Activated T-cell treated with anti-CD3 and anti-CD28 coated beads for 1 hour (primary cell): ENCODE measurements at regions not wholly inside any gene's neighbourhood (a gene's known extent, or its start where the extent isn't known, plus 50 kb on each side); places are given as distances from the start of the nearest gene placed in this dataset.

ENCODE experiments used
- DNase-seq: peaks from one replicate; pipeline ENCODE4 v3.0.0-alpha.2; 2020; ENCODE audit warnings: low read depth

DNA sequence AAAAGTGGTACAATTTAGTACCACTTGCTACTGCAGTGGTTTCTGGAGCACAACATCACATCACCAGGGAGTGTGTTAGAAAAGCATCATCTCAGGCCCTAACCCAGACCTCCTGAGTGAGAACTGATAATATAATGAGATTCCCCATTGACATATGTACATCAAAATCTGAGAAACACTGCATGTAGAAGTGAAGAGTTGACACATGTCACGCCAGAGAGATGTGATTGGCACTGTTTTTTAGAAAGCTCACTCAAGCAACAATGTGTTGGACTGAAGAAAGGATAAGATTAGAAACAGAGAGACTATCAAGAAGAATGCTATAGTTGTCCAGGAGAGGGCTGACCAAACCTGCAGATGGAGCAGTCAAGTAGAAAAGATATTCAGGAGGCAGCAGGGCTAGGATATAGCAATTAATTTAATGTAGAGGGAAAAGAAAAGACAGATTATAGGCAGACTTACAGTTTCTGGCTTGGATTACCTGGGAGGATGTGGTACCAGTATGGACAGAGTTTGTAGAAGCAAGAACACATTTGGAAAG, 324.4 kb upstream of the ADAMTSL1 start:
- DNase-seq, result no peak

DNA sequence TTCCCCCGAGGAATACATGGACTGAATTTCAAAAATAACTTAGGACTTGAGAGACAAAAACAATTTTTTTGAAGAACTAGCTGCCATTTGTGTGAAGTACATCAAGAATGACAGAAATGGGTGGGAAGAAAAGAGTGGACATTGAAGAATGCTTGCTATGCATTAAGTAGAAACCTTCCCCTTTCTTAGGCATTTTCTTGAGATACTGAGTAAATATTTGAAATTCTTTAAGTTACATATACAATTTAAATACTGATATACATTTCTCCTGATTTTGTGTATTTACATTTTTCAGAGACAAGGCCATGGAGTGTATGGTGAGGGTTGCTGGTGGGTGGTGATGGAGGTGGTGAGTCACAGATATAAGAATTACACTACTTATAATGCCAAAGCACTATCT, 319.3 kb upstream of the ADAMTSL1 start:
- no peak for DNase-seq

DNA sequence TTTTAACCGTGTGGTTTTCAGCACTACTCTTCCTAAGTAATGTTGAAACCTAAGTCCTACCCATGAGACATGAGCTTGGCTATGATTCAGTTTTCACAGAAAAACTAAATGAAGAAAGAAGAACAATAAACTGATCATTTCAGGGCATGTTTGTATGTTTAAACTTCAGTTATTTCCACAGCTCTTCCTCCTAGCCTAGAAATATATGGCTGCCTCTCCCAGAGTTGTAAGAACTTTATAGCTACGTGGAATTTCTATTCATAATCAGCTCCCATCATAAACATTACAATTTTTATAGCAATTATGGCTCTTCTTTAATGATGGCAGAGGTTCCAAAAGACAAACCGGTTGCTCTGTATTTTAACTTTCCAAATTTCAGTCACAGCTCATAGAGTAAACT, 314.7 kb upstream of the ADAMTSL1 start:
- no peak for DNase-seq

DNA sequence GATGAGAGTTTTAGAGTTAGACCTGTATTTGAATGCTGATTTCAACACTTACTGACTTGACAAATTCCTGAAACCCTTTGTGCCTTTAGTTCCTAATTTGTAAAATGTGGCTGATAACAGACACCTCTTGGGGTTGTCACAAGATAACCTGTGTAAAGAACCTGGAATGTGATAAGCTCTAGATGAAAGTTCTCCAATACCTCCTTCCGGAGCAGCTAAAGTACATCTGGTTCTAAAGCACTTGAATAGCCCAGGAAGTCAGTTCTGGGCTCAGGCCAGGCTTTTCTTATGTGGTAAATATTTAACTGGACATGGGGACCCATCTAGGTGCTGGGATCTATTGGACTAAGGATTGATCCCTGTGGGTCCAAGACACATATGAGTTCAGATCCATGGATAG, 310.8 kb upstream of the ADAMTSL1 start:
- no peak for DNase-seq

DNA sequence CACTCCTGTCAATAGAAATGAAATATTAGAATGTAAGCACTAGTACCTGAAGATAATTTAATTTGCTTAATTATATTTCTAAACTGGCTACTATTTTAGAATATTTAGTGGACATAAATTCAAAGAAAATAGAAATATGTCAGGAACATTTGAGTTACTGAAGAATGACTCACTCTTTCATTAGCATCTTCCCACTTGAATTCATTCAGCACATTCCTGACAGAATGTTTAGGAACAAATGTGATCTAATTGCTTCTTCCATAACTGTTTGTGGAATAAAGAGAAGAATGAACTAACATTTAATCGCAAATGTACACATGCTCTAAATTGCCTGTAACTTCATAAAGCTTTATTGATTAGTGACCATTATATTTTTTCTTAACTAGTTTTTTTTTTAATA, 306.2 kb upstream of the ADAMTSL1 start:
- DNase-seq, result no peak

DNA sequence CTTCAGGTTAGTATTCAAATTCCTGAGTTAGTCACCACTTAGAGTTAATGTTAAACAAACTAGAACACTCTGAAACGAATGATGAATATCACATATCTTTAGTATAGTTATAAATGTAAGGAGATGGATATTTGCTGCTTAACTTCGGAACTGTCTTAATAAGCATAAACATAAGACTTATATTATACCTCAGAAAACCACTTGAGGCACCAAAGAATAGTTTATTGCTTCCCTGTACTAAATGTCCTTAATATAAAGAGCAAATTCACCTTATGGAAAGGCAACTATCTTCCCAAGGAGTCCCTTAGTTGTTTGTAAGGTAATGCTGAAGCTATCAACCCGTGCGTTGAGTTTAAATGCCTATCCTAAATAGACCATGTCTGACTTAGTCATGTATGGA, 300.0 kb upstream of the ADAMTSL1 start:
- DNase-seq, result no peak

DNA sequence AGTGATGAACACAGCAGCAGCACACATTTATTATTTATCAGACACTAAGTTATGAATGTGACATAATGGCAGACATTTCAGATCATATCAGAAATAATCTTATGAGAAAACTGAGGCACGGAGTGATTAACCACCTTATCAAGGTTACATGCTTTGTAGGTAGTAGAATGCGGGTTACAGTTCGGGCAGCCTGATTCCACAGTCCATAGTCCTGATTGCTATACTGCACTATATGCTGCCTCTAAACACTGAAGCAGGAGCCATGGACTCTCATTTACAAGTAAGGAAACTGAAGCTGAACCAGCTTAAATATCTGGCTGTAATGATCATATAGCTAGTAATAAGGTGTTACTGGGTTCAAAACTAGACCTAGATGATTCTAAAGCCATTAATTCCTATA, 291.3 kb upstream of the ADAMTSL1 start:
- no peak for DNase-seq

DNA sequence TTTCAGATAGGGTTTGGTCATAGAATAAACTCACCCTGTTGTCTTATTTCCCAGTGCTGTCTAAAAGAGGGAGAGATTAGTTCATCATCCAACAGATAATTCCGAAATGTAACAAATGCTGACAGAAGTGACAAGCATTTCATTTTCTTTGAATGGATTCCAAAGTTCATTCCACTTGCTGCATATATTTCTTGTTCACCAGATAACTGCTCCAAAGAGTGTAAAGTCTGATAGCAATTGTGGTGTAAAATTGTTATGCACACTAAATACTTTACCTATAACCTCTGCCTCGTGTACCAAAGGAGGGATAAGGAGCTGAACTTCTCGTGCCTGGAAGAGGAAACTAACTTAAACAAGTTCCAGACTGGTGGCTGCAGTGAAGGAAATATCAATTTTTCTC, 290.0 kb upstream of the ADAMTSL1 start:
- DNase-seq, result no peak

DNA sequence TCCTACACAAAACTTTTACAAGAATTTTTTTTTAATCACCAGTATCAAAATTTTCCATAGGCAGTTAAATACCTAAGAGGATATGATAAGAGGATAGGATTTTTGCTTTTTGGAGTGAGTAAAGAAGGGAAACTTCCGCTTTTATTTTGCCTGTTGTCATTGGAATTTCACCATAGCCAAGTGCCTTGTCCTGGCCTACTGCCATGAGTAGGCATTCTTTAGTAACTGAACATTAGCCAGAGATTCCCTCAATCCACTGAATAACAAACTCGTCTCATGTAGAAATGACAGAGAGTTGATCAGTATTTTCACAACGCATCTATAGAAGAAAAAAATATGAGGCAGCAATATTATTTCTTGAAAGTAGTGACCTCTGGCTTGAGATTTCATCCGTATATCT, 289.6 kb upstream of the ADAMTSL1 start:
- DNase-seq, result no peak

DNA sequence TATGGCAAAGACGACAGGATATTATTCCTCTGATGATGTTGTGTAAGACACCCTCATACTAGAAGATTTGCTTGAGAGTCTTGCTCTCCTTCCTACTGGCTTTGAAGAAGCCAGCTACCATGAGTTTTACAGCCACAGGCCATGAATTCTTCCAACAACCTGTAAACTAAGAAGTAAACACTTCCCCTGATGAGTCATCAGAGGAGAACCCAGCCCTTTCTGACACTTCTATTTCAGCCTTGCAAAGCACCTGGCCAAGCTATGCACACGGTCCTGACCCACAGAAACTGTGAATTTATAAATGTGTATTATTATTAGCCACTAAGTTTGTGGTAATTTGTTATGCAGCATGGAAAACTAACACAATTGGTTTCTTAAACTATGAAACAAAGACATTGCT, 288.8 kb upstream of the ADAMTSL1 start:
- no peak for DNase-seq

DNA sequence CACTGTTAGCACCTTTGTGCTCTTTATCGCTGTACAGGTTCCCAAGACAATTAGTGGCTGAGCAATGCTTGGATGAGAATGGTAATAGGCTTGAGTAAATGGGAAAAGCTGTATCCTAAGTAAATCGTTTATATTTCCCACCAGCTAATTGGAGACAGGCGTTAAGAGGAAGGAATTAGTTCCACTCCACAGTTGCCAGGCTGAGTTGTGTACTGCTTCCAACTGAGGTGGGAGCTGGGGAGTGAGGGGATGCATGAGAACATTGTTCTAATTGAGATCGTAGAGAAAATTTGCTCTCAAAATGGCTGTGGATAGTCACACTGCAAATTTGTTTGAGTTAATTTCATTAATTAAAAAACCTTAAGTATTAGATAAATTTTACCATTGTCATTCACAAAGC, 285.0 kb upstream of the ADAMTSL1 start:
- DNase-seq, result no peak

DNA sequence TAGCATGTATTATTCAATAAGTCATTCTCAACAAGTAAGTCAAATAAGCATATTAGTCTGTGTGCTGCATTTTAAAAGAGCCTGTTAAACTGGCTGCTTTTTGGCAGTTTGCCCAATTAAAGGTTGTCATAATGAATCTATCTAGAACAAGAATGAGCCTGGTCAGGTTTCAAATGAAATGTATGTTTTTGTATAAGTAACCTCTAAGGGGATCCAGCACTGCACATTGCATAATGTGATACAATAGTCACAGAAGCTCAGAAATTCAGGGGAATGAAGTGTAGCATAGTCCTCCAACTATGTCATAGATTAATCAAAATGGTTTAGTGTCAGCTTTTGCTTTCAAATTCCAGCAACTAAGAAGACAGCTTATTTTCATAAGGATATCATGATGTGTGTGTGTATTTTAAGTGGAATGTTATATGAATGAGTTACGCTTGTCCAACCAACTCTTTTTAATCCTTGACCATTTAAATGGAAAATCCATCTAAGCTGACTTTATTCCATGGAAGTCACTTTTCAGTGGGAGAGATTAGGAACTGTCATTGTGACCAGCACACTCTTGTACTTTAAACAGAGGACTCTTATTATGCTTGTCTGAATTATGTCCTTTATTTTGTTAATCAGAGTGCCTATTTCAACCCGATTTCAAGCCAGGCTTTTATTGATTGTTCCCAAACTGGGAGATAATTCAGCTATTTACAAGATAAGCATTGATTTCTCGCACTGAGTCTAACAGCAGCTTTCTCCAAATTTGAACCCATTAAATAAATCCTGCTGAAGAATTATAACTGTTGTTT, 283.9 kb upstream of the ADAMTSL1 start:
- DNase-seq, result no peak

DNA sequence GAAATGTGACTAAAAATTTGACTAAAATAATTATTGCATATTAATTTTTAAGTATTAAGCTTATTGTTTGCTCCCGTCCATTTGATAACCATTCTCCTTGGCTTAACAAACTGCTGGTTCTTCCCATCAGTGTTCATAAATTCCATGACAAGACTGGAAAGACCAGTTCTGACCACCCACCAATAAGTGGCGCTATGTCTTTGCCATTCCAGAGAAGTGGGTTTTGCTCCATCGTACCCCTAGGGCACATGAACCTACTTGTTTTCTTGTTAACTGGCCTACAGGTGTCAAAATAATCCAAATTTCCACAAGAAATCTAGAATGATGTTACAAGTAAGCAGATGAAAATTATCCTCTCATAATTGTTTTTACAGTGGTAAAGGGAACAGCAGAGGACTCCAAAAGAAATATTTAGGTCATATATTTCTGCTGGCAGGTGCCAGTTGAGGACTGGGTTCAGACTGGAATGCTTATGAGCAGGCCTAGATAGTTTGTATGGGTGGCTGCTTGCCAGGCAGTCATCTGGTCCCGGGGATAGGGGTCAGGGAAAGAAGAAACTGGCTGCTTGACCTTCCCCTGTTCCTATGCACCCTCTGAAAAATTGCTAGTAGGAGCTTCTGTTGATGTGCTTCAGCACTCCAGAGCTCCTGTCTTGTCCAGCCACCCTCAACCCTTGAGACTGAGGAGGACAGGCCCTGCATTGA, 283.1 kb upstream of the ADAMTSL1 start:
- no peak for DNase-seq

DNA sequence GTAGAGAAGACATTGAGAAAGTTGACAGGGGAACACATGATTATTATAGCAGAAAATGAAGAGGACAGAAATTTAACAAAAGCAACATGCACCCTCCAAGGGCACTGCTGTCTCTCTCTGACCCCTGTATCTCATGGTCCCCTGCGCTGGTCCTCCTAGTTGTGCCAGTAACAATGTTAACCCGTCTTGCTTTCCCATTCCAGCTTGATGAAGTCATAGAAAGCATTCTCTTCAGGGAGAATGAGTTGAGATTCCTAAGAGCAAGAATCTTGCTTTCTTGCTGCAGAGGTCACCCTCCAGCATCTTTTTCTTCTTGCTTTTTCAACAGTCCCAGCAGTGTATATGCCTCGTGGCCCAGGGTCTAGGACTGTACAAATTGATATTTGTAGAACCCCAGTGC, 279.6 kb upstream of the ADAMTSL1 start:
- DNase-seq, result no peak

DNA sequence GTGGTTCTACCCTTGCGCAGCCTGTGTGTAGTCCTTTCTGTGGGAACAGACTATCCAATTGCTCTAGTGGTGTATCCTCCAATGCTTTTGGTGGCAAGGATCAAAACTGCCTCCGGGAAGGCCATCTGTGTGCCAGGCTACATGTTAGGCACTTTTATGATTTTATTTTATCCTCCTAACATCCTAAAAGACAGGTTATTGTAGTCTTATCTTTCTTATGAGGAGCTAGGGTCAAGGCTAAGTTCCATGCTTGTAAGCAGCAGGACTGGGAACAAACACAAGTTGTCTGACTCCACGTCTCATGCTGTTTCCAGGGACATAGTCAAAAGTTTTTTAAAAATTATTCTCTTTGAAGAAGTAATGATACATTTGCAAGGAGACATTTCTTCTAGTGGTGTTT, 278.7 kb upstream of the ADAMTSL1 start:
- no peak for DNase-seq

DNA sequence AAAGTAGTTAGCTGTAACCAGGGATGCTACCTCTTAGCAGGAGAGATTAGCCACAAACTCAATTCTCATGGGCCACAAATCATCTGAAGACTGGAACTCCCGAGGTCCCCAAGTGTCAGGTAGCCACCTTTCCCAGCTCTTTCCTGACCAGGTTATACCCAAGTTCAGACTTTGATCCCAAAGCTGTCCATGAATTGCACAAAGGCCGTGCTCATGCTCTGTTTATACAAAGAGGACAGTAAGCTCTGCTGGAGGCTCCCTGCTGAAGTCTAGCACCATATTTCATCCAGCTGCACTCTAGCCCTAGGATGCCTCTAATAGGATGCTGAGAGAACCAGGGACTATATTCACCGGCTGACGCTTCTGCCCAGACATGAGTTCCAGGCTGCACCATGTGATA, 271.0 kb upstream of the ADAMTSL1 start:
- DNase-seq, result no peak

DNA sequence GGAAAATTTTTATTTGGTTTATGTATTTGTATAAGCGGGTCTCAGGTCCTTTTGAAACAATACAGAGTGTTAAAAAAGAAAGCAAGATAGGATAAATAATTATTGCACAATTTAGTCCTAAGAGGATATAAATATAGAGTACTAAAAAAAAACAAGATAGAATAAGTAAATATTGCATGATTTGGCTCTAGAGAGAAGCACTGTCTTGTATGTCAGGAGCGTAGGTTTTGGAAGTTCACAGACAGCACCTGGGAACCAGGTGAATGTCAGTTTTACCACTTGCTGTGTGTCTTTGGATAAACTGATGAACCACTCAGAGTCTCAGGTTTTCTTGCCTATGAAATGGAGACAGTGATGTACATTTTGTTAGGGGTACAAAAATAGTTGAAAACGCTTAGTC, 266.2 kb upstream of the ADAMTSL1 start:
- DNase-seq, result no peak

DNA sequence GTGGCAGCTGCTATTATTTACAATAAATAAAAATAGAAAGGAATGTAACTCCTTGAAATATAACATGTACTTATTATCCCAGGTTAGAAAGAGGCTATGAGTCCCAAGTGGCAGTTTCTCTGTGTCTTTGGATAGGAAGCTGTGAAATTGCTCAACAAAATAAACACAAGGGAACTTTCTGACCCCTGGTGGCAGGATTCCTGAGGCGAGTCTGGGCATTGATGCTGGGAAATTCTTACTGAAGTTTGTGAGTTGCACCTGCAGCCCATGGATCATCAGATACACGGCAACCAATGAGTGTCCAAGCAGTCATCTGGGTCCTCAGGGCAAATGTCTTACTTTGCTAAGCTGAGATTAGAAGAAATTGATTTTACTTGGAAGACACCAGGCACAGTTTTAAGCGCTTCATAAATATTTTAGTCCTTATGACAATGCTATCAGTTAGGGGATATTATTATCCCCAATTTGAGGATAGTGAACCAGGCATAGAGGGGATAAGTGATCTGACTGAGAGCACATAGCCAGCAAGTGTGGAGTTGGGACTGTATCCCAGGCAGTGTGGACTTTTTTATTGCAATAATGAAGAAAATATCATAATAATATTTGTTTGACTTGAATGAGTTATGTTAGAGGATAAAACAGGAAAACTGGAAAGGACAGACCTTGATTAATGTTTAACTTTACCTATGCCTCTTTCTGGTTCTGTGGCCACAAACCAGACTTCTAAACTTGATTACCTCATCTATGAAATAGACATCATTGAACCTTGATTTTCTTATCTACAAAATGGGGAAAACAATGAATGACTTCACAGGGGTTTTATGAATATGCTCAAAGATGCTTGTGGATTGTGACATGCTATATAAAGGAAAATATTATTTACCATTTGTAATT, 265.5 kb upstream of the ADAMTSL1 start:
- no peak for DNase-seq

DNA sequence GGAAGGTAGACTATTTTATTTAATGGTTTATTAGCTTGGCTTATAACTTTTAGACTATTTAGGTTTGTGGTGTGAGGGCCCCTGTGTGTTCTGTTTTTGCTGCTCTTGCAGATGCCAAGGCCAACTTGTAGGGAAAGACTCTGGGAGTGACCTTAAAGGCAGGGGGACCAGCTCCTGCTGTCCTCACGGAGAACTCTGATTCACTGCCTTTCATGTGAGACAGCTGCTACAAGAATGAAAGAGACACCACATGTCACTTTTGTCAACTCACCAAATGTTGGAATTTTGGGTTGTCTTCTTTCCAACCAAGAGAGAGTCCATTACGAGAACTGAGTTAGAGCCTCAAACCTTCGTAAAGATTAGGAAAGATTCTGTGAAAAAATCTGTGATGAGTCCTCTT, 258.3 kb upstream of the ADAMTSL1 start:
- no peak for DNase-seq

DNA sequence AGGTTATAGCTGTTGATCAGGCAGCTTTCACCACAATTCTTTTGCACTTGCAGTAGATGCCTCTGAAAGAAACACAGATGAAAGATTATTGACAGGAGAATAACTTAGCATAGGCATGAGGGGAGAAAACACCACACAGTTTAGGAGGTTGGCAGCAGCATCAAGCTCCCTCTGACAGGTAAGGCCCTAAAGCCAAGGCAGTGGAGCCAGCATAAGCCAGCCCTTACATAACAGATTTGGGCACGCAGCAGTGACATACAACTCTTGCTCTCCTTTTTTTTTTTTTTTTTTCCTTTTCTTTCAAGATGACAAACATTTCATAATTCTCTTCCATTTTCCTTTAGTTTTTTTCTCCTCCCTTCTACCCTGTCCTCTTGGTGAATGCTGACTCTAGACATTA, 257.6 kb upstream of the ADAMTSL1 start:
- no peak for DNase-seq

DNA sequence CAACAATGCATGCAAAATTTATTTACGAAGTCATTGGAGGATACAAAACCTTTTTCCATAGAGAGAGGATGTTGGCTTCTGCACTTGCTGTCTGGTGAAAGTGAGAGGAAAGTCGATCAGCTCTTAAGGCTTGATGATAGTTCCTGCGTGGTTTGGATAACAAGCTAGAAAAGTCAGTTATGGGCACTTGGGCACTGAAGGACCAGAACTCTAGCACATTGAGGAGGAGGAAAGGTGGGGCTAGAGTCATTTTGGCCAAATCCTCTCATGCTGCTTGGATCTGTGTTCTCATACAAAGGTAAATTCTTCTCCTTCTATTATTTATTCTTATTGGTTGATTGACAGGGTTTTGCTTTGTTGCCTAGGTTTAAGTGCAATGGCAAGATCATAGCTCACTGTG, 245.9 kb upstream of the ADAMTSL1 start:
- no peak for DNase-seq

DNA sequence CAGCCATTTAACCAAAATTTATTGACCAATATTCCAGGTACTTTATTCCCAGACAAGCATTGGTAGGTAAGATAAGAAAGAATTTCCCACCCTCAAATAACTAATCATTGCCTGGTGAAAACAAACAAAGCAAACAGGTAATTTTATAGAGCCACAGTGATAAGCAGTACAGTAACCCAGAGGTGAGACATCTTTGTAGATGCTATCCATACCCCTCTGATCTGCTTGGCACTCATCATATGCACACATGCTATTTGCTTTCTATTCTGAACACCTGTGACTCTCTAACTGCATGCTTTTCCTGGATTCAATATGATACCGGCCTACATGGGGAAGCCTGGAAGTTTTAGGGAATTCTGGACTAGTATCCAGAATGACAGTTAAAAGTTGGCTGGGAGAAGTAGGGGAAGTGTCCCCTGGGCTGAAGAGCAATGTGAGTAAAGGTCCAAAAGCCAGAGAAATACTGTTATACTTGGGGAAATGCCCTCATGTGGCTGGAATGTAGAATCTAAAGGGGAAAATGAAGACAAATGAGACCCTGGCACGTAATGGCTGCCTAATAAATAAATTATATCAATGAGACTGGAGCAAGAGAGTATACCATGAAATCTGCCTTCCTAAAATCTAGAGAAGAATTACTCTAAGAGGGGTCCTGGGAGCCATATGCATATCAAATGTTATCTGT, 243.8 kb upstream of the ADAMTSL1 start:
- no peak for DNase-seq
